ENCODE measurements at regions not wholly inside any gene's neighbourhood (a gene's known extent, or its start where the extent isn't known, plus 50 kb on each side); places are given as distances from the start of the nearest gene placed in this dataset.
"Not testable (repeated sequence)": the region's sequence is repeated elsewhere in the genome, so short reads cannot be mapped to it uniquely, and the experiment has no call there.

- H3K36me3 Mint-ChIP-seq (ENCODE audit: insufficient read depth) = no peaks in the 10 kb centered on the region
- DNase-seq (ENCODE audit: low spot score, unreplicated experiment) = no peak
- no peak overlapping the region for H3K27ac Mint-ChIP-seq
- TF ChIP-seq CTCF (IDR thresholded peaks at IDR 0.05; ENCODE audit: unreplicated experiment) = no peak
- no peaks in the 10 kb centered on the region for H3K4me1 Mint-ChIP-seq (ENCODE audit: low read depth)
- no peaks in the 10 kb centered on the region for H3K27me3 Mint-ChIP-seq
- H3K4me3 Mint-ChIP-seq (ENCODE audit: low read depth) = no peak overlapping the region
- peaks cover 3% of the 10 kb centered on the region for H3K9me3 Mint-ChIP-seq (ENCODE audit: low read depth)
These were observed 75.6 kb upstream of the UXS1 start for GRCh38 chr2:106269591-106270291.

- Mint-ChIP-seq H3K4me1 (ENCODE audit: low read depth) (no peaks in the 10 kb centered on the region), H3K36me3 (ENCODE audit: insufficient read depth) (no peaks in the 10 kb centered on the region), H3K4me3 (ENCODE audit: low read depth) (no peak overlapping the region), H3K9me3 (ENCODE audit: low read depth) (peaks cover 3% of the 10 kb centered on the region), H3K27me3 (no peaks in the 10 kb centered on the region), H3K27ac (no peak overlapping the region)
- TF ChIP-seq CTCF (IDR thresholded peaks at IDR 0.05; ENCODE audit: unreplicated experiment) = no peak
- no peak for DNase-seq (ENCODE audit: low spot score, unreplicated experiment)
These were observed 73.9 kb upstream of the UXS1 start for GRCh38 chr2:106267997-106268396.

GRCh38 chr2:106261871-106262321 is 67.8 kb upstream of the UXS1 start:
- H3K4me1 Mint-ChIP-seq (ENCODE audit: low read depth) = no peaks in the 10 kb centered on the region
- no peaks in the 10 kb centered on the region for H3K9me3 Mint-ChIP-seq (ENCODE audit: low read depth)
- no peak for DNase-seq (ENCODE audit: low spot score, unreplicated experiment)
- no peak for TF ChIP-seq CTCF (IDR thresholded peaks at IDR 0.05; ENCODE audit: unreplicated experiment)
- no peaks in the 10 kb centered on the region for H3K27me3 Mint-ChIP-seq
- H3K27ac Mint-ChIP-seq = no peak overlapping the region
- no peak overlapping the region for H3K4me3 Mint-ChIP-seq (ENCODE audit: low read depth)
- no peaks in the 10 kb centered on the region for H3K36me3 Mint-ChIP-seq (ENCODE audit: insufficient read depth)

- not testable (repeated sequence) for H3K36me3 Mint-ChIP-seq (ENCODE audit: insufficient read depth); H3K9me3 Mint-ChIP-seq (ENCODE audit: low read depth); H3K4me3 Mint-ChIP-seq (ENCODE audit: low read depth); DNase-seq (ENCODE audit: low spot score, unreplicated experiment); H3K27ac Mint-ChIP-seq; H3K27me3 Mint-ChIP-seq; H3K4me1 Mint-ChIP-seq (ENCODE audit: low read depth)
These were observed 64.8 kb upstream of the UXS1 start for GRCh38 chr2:106258859-106259258.

- no peak overlapping the region for H3K4me3 Mint-ChIP-seq (ENCODE audit: low read depth)
These were observed 63.7 kb upstream of the UXS1 start for GRCh38 chr2:106257830-106258229.

More at GRCh38 chr2:106257830-106258229, 63.7 kb upstream of the UXS1 start:
- no peaks in the 10 kb centered on the region for H3K27me3 Mint-ChIP-seq
- DNase-seq (ENCODE audit: low spot score, unreplicated experiment) = no peak
- peaks cover 3% of the 10 kb centered on the region for H3K9me3 Mint-ChIP-seq (ENCODE audit: low read depth)
- H3K36me3 Mint-ChIP-seq (ENCODE audit: insufficient read depth) = no peaks in the 10 kb centered on the region
- no peak overlapping the region for H3K27ac Mint-ChIP-seq
- no peak for TF ChIP-seq CTCF (IDR thresholded peaks at IDR 0.05; ENCODE audit: unreplicated experiment)
- no peaks in the 10 kb centered on the region for H3K4me1 Mint-ChIP-seq (ENCODE audit: low read depth)
